Endodermal cell (in vitro differentiated cells): ENCODE measurements at regions not wholly inside any gene's neighbourhood (a gene's known extent, or its start where the extent isn't known, plus 50 kb on each side); places are given as distances from the start of the nearest gene placed in this dataset.

Source experiments
- DNase-seq: peaks from one replicate; pipeline ENCODE4 v3.0.0-alpha.2; 2017
- H3K27ac ChIP-seq: 2 replicates; pipeline ENCODE4 v1.5.1; 2013; ENCODE audit warnings: mild to moderate bottlenecking, low read depth, low read length, moderate library complexity
- H3K27me3 ChIP-seq: 2 replicates; pipeline ENCODE4 v1.6.1; 2013; ENCODE audit warnings: mild to moderate bottlenecking, low read length, moderate library complexity; ENCODE audit not compliant: insufficient read depth, control insufficient read depth, poor library complexity, severe bottlenecking
- H3K36me3 ChIP-seq: 2 replicates; pipeline ENCODE4 v1.7.0; 2013; ENCODE audit warnings: mild to moderate bottlenecking, low read length, moderate library complexity; ENCODE audit not compliant: control insufficient read depth, insufficient read depth
- H3K4me1 ChIP-seq: one replicate; pipeline ENCODE4 v1.7.0; 2013; ENCODE audit warnings: low read length; ENCODE audit not compliant: control insufficient read depth, insufficient read depth
- H3K4me3 ChIP-seq: 2 replicates; pipeline ENCODE4 v1.5.1; 2013; ENCODE audit warnings: mild to moderate bottlenecking, low read length, moderate library complexity
- H3K9ac ChIP-seq: 2 replicates; pipeline ENCODE4 v1.6.1; 2013; ENCODE audit warnings: mild to moderate bottlenecking, low read length, moderate library complexity; ENCODE audit not compliant: poor library complexity, severe bottlenecking; ENCODE audit errors: extremely low read depth
- H3K9me3 ChIP-seq: 2 replicates; pipeline ENCODE4 v1.6.1; 2013; ENCODE audit warnings: mild to moderate bottlenecking, low read length, moderate library complexity; ENCODE audit not compliant: control insufficient read depth
- H3K27ac Mint-ChIP-seq: 2 replicates; pipeline ENCODE4 v1.8.0; 2020; ENCODE audit warnings: mixed read lengths
- H3K27me3 Mint-ChIP-seq: 2 replicates; pipeline ENCODE4 v1.8.0; 2021; ENCODE audit warnings: mild to moderate bottlenecking, mixed read lengths; ENCODE audit not compliant: insufficient read depth
- H3K36me3 Mint-ChIP-seq: 2 replicates; pipeline ENCODE4 v1.8.0; 2020; ENCODE audit warnings: low read depth, mixed read lengths
- H3K4me1 Mint-ChIP-seq: 2 replicates; pipeline ENCODE4 v1.8.0; 2020; ENCODE audit warnings: mixed read lengths
- H3K4me3 Mint-ChIP-seq: 2 replicates; pipeline ENCODE4 v1.8.0; 2020; ENCODE audit warnings: mild to moderate bottlenecking, moderate library complexity, mixed read lengths
- H3K9me3 Mint-ChIP-seq: 2 replicates; pipeline ENCODE4 v1.8.0; 2020; ENCODE audit warnings: mild to moderate bottlenecking, mixed read lengths
- WGBS, 2 experiments: methylation state at CpG; one replicate each; pipeline versions ENCODE4 v1.1.5 to v1.1.7; 2013; ENCODE audit warnings: missing lambda C conversion rate in 2 of 2, mixed read lengths in 1 of 2; ENCODE audit not compliant: insufficient coverage in 1 of 2, insufficient read length in 1 of 2; 5-methylcytosine and 5-hydroxymethylcytosine counted together
- TF ChIP-seq, protein P1 (sequence below): fragments of 200-600 bp; sonication (generic); conservative IDR thresholded peaks from 2 replicates; pipeline ENCODE4 v1.5.0; 2021; ENCODE audit warnings: antibody characterized with exemption, mild to moderate bottlenecking

DNA sequence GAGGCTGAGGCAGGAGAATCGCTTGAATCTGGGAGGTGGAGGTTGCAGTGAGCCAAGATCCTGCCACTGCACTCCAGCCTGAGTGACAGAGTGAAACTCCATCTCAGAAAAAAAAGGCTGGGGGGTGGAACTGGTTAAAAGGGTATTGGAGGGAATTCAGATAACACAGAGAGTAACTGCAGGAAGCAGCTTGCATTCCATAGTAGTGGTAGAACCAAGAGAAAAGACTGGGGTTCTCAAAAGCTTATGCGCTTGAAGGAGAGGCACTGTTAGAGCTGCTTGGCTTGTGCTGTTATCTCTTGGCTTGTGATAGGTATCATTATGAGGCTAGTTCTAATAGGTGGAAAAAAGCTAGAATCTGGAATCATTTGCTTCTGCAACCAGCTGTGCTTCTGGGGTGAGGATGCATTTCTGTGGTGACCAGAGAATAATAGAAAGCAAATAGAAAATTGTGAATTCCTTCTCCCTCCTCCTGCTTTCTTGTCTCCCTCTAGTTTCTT is 91.2 kb upstream of the ELOVL6 start:
- H3K4me1 Mint-ChIP-seq = peaks cover 1% of the 10 kb centered on the region
- no peak overlapping the region for H3K27ac Mint-ChIP-seq
- DNase-seq = no peak

GRCh38 chr4:110287130-110287529 is 88.7 kb upstream of the ELOVL6 start:
- no peak for DNase-seq
- H3K4me1 ChIP-seq = no peaks in the 10 kb centered on the region
- H3K4me3 ChIP-seq = no peak overlapping the region
- TF ChIP-seq, protein P1, sequence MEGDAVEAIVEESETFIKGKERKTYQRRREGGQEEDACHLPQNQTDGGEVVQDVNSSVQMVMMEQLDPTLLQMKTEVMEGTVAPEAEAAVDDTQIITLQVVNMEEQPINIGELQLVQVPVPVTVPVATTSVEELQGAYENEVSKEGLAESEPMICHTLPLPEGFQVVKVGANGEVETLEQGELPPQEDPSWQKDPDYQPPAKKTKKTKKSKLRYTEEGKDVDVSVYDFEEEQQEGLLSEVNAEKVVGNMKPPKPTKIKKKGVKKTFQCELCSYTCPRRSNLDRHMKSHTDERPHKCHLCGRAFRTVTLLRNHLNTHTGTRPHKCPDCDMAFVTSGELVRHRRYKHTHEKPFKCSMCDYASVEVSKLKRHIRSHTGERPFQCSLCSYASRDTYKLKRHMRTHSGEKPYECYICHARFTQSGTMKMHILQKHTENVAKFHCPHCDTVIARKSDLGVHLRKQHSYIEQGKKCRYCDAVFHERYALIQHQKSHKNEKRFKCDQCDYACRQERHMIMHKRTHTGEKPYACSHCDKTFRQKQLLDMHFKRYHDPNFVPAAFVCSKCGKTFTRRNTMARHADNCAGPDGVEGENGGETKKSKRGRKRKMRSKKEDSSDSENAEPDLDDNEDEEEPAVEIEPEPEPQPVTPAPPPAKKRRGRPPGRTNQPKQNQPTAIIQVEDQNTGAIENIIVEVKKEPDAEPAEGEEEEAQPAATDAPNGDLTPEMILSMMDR = no peak
- no peaks in the 10 kb centered on the region for H3K36me3 ChIP-seq
- no peak overlapping the region for H3K27ac ChIP-seq
- 80 to 89% methylated on average over 1 to 2 of the region's 2 CpGs for WGBS, 2 experiments
- Mint-ChIP-seq H3K36me3 (no peaks in the 10 kb centered on the region), H3K4me3 (no peak overlapping the region), H3K27ac (no peak overlapping the region), H3K9me3 (no peaks in the 10 kb centered on the region), H3K27me3 (peaks cover 2% of the 10 kb centered on the region), H3K4me1 (peaks cover 4% of the 10 kb centered on the region)
- H3K9me3 ChIP-seq = no peaks in the 10 kb centered on the region
- no peaks in the 10 kb centered on the region for H3K27me3 ChIP-seq
- H3K9ac ChIP-seq = no peak overlapping the region

More for the DNA sequence above, 91.2 kb upstream of the ELOVL6 start:
- TF ChIP-seq, protein P1 = no peak
- Histone ChIP-seq H3K9ac (no peak overlapping the region), H3K4me3 (no peak overlapping the region), H3K9me3 (no peaks in the 10 kb centered on the region), H3K36me3 (no peaks in the 10 kb centered on the region), H3K27ac (no peak overlapping the region), H3K4me1 (no peaks in the 10 kb centered on the region), H3K27me3 (no peaks in the 10 kb centered on the region)
- Mint-ChIP-seq H3K4me3 (no peak overlapping the region), H3K27me3 (no peaks in the 10 kb centered on the region), H3K36me3 (no peaks in the 10 kb centered on the region), H3K9me3 (no peaks in the 10 kb centered on the region)
- 94 to 100% methylated on average over 2 of the region's 2 CpGs for WGBS, 2 experiments

DNA sequence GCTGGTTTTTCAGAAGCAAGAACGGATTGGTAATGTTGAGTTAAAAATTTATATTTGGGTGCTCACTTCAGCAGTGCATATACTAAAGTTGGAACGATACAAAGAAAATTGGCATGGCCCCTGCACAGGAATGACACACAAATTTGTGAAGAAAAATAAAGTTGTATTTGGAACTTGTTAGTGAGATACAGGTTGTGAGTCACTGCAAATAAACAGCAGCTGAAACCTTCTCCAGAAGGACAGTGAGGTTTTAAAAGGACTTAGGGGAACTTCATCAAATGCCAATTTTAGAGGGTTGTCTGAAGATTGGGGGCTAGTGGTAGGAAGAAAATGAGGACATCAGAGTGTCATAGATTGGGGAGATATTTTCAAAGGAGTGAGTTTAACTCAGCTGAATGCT is 79.7 kb upstream of the ELOVL6 start:
- Histone ChIP-seq H3K9me3 (no peaks in the 10 kb centered on the region), H3K4me1 (peaks cover 8% of the 10 kb centered on the region), H3K27me3 (no peaks in the 10 kb centered on the region), H3K27ac (no peak overlapping the region), H3K4me3 (no peak overlapping the region), H3K9ac (no peak overlapping the region), H3K36me3 (no peaks in the 10 kb centered on the region)
- no peak for DNase-seq
- Mint-ChIP-seq H3K36me3 (no peaks in the 10 kb centered on the region), H3K4me3 (no peak overlapping the region), H3K27ac (no peak overlapping the region), H3K27me3 (peaks cover 3% of the 10 kb centered on the region), H3K4me1 (peaks cover 5% of the 10 kb centered on the region), H3K9me3 (no peaks in the 10 kb centered on the region)
- 74 to 79% methylated on average over 2 of the region's 2 CpGs for WGBS, 2 experiments
- TF ChIP-seq, protein P1 = no peak
